ENCODE measurements at regions not wholly inside any gene's neighbourhood (a gene's known extent, or its start where the extent isn't known, plus 50 kb on each side); places are given as distances from the start of the nearest gene placed in this dataset.
"Not testable (repeated sequence)": the region's sequence is repeated elsewhere in the genome, so short reads cannot be mapped to it uniquely, and the experiment has no call there.

DNA sequence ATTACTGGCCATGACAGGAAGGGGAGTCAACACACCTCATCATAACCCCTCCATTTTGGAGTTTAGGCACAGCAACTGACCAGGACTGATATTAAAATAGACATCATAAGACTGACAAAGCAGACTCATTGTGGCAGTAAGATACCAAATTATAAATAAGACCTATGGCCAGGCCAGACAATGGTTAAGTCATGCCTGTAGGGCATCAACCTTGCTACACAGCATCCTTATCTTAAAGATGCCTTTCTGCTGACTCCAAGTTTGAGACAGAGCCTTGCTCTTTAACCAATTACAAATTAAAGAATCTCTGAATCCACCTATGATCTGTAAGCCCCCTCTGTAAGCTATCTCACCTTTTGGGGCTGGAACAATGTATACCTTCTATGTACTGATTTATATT, 65.5 kb downstream of the VCX2 start:
- DNase-seq = no peak

DNA sequence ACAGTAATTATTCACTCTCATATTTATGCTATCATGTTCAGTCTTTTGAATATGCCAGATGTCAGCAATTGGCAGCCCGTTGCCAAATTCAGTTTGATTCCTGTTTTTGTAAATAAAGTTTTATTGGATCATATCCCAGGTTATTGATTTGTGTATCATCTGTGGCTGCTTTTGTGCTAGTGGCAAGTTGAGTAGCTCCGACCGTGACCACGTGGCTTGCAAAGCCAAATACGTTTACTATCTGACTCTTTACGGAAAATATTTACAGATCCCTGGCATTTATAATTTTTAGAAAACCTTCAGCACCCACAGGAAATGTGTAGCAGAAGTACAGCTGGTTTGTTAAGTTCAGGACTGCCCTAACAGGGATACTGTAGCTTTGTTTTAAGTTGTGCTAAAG, 67.4 kb downstream of the VCX2 start:
- DNase-seq = peak; percentile 58

DNA sequence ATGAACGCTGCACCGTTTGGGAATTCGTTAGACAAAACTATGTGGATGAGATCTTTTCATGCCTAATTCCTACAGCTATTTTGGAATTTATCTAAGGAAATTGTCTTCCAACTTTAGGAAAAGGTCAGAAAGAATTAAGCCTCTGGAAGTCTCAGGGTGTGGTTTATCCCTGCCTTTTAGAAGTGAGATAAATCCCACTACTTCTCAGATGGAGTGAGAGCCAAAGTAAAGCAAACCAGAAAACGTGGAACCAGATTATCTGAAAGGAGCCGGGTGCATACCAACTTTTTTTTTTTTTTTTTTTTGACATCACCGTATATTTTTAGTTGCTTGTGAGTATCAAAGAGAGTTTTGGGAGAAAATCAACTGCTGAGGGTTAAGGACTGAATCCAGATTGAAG, 79.6 kb downstream of the VCX2 start:
- DNase-seq = no peak

DNA sequence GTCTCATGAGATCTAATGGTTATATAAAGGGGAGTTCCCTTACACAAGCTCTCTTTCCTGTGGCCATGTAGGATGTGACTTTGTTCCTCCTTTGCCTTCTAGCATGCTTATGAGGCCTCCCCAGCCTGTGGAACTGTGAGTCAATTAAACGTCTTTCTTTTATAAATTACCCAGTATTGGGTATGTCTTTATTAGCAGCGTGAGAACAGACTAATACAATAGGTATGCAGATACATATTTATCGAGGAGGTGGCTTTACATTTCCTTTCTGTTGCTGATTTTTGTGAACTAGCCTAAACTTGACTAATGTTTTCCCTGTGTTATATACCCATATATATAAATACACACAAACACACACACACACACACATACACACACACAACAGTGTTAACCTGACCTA, 80.2 kb downstream of the VCX2 start:
- DNase-seq = no peak

DNA sequence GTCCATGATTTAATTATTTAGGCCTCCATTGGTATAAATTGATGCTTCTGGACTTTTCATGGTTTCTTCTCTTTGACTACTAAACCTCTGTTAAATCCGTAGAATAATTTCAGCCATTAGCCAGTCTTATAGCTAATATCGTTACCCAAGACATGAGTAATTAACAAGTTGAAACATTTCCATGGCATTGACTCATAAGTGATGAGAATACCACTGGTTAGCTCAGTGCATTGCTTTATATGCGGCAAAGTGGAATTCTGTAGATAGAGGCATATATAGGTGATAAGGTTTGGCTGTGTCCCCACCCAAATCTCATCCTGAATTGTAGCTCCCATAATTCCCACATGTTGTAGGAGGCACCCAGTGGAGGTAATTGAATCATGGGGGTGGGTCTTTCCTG, 80.6 kb downstream of the VCX2 start:
- no peak for DNase-seq

DNA sequence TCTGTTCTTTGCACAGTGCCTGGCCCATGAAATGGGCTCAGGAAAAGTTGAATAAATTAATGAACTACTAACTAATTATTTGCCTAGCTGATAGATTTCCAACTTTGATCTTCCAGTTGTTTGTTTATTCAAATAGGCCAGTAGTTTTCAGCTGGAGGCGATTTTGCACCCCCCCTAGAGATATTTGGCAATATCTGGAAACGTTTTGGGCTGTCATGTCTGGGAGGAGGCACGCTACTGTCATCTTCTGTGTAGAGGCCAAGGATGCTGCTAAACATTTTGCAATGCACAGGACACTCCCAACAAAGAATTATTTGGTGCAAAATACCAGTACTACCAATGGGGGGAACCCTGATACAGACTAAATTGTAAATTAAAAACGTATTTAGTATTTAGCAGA, 81.9 kb downstream of the VCX2 start:
- DNase-seq = no peak

DNA sequence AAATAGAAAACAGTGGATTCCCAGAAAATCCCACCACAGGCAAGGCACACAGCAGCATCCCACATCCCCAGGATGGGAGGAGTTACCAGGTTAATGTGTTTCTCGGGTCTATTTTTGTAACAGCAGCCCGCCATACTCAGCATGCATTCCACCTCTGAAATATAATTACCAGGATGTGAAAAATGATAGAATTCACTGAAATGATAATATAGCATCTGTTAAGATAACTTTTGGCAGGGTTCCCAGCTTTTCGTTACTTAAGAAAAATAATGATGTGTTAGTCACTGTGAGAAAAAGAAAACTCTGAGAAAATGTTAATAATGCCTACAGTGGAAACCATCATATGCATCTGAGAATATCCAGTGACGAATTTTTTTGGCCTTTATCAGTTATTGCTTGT, 87.1 kb downstream of the VCX2 start:
- peak; percentile 94 for DNase-seq

DNA sequence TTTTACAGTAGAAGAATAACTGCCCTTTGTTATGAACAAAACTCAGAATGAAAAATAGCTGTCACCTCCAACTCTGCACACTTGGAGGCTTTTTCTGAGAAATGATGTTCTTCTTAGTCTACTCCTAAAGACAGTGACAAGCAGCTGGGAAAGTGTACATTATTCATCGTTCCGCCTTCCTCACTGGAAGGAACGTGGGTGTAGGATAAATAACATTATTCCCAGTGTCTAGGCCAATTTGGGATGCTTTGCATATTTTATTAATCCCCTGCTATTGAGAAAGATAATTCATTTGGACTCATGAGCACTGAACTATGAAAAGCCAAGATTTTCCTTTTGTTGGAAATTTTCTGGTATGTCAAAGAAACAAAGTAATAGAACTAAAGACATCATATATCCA, 87.8 kb downstream of the VCX2 start:
- DNase-seq = no peak

DNA sequence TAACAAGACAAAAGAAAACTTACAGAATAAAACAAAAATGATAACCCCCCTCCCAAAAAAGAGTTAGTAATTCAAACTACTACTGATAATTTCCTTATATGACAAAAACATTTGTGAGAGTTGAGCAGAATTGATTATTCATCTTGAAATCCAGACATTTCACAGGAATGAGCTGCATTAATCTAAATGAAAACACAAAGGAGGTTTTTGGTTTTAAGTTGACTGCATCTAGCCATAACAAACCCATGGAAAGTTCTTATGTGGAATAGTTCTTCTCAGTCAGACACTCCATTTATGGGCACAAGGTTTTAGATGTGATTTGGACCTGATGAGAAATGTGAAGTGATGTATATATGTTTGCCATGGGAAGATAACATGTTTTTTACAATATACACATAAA, 95.4 kb downstream of the VCX2 start:
- DNase-seq = no peak

DNA sequence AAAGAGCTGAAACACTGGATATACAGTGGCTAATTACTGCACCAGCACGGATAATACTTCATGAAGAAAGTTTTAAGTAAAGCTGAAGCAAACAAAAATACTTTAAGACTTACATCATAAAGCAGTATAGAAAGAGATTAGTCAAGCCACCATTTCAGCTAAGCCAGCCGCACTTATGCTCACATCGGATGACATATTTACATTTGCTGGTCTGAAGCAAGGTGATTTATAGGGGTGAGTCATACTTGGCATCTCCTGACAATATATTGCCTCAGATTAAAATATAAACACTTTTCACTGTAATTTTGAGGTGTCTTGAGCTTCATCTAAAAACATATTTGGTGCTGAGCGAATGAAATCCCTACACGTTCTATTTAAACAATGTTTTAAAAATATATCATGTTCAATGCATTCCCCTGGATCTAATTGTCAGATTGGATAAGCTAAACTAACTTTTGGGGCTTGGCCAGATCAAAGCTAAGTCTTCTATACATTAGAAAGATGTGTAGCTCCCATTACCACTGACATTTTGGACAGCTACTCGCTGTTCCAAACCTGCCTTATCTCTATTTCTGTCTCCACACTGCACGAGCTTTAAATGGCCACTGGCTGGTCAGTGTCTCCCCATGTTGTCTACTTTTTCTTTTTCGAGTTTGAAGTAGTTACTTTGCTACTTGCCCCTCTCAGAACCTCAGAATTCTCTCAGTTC, 103.2 kb downstream of the VCX2 start:
- DNase-seq = peak; percentile 80

DNA sequence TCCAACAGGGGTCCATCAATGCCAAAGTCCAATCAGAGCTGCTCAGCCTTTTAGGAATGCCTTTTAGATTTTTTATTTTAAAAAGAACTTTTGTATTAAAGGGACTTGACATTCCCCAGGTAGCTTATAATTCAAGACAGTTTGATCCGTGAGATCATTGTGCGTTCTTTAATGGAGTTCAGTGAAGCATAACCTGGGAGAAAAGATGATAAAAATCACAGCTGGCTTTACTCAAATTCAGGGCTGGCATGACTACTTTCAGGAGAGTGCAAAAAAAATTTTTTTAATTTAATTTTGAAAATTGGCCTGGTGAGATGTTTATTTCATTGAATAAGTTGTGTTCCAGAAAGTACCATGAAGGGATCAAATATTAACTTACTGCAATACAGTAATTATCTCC, 118.2 kb downstream of the VCX2 start:
- DNase-seq = no peak

DNA sequence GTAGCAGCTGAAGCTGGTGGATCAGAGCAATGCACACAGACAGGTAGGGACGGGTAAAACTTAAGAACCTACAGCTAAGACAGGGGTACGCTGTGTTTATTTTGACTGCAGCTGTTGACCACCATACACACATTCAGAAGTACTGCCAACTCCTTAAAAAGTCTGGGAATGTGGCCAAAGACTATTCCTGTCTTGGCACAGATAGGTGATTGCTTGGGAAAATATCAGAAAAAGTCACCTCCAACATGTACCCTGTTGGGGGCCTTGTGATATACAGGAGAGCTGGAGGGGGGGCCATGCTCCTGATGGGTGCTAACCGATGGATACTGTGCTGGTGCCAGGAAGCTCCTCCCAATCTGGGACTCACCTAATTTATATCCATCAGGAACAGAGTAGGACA, 121.2 kb downstream of the VCX2 start:
- DNase-seq = peak; percentile 23

DNA sequence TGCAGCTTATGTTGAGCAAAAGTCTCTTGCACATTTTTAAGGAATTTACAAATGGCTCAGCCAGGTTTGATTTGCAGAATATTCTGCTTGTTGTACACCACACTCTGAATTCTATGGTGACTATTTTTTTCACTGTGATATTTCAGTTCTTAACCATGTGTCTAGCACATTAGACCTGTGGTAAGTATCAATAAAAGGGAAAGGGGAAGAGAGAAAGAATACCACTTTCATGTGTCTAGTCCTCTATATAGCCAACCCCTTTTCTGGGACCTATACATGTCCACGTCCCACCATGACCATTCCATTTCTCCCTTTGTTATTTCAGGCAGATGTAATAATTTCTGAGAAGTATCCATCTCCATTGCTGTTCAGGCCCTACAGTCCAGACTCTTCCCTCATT, 121.3 kb upstream of the PNPLA4 start:
- DNase-seq = no peak

DNA sequence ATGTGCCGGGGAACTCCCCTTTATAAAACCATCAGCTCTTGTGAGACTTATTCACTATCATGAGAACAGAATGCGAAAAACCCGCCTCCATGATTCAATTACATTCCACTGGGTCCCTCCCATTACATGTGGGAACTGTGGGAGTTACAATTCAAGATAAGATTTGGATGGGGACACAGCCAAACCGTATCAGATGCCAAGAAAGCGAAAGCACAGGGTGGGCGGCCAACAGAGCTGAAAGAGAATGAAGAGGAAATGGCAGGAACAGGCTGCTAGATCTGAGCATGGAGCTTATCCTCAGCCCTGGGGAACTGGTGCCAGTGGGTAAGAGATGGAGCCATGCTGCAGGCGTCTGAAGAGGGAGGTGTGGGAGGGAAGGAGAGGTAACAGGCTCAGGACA, 117.7 kb upstream of the PNPLA4 start:
- DNase-seq = no peak

DNA sequence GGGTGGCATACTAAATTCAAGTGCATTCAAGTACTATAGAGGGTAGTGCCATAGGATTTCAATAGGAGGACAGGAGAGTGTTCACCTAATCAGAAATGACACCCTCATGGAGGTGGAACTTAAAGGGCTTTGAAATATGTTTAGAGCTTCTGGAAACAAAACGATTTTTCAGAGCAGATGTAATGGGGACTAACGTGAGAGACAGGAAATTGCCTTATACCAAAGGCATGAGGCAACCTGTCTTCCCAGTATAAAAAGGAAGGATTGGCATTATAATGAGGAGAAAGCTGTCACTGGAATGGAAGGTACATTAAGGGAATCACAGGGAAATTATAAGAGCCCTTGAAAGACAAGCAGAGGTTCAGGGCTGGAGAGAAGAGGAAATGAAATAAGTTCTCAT, 116.3 kb upstream of the PNPLA4 start:
- DNase-seq = no peak

DNA sequence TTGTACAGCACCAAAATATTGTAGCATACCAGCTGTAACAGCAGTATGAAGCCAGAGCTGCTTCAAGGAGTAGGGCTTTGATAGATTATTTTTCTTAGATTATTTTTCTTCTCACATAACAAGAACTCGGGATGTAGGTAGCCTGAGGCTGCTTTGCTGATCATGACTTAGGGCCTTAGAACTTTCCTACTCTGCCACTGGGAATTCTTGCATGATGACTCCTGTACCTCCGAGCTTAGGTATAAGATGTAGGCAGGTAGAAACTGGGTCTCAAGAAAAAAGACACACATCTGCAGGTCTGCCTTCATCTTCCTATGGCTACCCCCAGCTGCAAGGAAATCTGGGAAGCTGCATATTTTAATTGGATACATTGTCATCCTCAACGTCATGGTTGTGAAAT, 115.9 kb upstream of the PNPLA4 start:
- no peak for DNase-seq

DNA sequence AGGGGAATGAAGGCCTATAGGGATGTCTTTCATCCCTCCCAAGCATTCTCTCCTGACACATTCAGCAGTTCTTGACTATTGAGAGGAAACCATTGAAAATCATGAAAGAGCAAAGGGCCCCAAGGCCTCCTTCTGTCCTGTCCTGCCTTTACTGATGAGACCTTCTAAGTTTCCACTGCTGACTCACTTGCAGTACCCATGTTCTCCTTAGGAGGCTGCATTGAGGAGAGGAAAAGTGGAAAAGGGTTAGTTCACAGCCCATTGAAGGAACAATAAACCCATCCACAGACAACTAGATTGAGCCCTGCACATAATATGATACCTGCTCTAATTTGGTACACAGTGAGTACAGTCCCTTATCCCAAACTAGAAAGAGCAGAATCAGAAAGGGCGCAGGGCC, 115.1 kb upstream of the PNPLA4 start:
- DNase-seq = peak; percentile 74

DNA sequence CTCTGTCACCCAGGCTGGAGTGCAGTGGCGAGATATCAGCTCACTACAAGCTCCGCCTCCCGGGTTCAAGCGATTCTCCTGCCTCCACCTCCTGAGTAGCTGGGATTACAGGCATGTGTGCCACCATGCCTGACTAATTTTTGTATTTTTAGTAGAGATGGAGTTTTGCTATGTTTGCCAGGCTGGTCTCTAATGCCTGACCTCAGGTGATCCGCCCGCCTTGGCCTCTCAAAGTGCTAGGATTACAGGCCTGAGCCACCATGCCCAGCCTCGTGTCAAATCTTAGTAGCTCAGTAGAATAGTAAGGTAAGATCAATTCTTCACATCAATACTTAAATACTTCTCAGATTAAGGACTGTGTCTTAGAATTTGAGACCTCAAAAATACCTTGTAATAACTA, 112.5 kb upstream of the PNPLA4 start:
- not testable (repeated sequence) for DNase-seq

DNA sequence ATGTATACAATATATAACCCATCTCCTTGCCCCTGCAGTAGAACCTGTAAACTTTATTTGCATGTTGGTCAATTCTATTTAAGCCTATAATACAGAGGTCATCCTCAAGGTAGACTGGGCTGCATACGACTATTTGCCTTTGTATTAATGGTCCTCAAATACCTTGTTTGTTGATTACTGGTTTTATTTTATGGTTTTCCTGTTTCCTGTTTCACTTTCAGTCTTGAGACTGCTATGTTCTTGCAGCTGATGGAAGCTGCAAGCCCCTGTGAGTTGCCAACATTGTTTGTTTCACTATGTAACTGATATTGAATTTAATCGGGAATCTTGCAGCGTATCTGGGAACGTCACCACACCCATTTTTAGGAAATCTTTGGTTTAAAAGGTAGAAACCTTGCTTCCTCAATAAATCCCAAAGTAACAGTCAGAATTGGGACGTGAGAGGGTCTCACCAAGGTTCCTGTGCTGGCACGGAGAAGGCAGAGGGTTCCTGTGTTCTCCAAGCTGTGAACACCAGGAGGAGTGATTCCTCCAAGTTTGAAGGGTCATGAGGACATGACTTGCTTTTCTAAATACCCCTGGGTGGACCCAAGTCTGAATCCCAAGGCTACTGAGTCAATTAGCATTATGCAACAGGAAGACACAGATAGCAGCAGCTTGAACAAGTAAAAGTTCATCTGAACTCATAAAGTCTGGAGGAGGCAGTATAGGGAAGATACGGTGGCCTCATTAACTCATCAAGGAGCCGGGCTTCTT, 110.6 kb upstream of the PNPLA4 start:
- DNase-seq = peak; percentile 3

DNA sequence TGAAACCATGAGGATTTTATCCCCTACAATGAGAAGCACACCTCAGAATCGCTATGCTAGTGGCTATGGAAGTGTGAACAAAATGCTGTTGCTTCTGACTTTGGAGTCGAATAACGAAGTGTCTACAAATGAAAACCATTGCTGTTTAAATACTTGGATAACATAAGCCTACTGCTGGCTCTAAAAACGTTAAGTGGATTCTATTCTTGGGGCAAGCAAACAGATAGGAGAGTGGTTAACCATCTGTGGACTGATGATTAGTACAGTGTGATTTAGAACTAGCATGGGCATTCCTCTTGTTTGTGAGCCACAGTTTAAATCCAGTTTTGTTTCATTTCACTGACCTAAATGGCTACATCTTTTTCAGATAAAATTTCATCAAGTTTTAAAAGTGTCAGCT, 109.7 kb upstream of the PNPLA4 start:
- peak; percentile 55 for DNase-seq

DNA sequence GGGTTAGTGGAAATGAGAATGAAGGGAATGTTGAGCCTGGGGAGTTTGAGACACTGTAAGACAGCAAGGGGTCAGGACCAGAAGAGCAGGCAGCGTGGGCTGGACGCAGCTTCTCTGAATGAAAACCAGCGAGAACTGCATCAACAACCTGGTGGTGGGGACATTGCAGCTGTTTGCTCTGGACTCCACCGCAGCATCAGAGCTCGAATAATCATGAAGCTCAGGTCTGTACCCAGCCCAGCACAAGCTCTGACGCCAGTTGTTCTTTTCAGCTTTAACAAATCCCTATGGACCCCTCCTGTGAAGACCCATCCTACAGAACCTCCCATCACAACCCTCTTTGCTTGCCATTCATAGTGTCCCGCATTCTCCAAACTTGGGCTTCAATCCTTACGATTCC, 106.8 kb upstream of the PNPLA4 start:
- DNase-seq = peak; percentile 11

DNA sequence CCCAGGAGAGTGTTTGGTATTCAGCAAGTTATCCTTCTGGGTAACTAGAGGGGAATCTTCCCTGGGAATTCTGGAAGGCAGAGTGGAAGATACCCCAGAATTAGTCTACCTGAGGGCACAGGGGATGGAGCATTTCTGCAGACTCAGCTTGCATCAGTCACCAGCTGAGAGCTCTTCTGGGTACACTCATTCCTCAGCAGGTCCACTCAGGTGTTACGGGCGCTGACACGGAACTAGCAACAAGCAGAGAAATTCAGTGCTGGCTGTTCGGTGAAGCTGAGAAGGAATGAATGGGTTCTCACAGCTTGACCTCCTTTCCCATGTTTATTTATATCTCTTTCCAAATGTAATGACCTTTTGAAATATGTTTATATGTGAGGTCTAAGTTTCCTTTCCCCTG, 106.0 kb upstream of the PNPLA4 start:
- peak; percentile 40 for DNase-seq

DNA sequence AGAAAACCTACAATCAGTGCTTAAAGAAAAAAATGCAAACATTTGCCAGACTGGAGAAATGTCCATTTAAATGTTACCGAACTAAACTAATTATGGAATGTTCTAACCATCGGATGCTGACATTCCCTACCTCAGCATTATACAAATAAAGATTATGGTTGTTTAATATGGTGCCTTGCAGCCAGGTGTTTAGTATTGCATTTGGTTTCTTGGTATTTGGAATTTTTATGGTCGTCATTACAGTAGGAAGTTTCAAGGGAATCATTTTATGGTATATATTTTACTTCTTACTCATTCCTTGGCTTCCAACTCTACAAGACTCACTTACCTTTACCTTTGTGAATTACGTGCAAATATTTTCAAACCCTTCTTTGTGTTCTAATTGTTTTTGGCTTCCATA, 103.1 kb upstream of the PNPLA4 start:
- no peak for DNase-seq

DNA sequence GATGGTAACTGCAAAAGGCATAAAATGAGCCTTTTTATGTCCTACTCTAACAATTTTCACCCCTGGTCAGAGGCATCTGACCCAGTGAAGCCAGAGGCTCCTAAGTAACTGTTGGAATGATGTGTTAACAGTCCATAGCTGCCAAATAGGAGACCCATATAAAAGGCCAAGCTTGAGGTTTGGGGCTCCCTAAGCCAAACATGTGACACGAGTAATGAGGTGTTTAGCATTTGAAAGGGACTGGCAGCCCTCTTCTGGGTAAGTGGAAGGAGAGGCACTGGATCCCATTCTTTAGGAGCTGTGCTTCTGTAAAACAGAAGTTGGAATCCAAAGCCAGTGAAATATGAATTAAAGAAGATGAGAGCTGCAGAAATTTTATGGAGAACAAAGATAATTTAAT, 100.6 kb upstream of the PNPLA4 start:
- no peak for DNase-seq

DNA sequence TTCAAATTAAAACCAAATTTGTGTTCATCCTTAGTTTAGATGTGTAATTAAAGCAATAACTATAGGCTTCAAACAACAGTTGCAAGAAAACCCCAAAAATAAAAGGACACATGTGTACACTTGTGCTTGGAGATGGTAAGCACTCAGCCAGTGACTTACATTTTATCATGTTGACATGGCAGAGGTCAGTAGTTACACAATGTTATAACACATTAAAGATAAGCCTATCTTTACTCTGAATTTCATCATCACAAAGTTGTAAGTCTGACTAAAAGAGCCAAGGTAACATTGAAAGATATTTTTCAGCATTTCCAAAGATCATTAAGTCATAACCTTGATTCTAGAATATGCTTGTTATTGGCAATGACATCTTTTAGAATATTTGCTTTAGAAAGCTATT, 98.5 kb upstream of the PNPLA4 start:
- DNase-seq = no peak

All from NCI-H69 (cell line).